HG03095 (cell line): ENCODE measurements at regions not wholly inside any gene's neighbourhood (a gene's known extent, or its start where the extent isn't known, plus 50 kb on each side); places are given as distances from the start of the nearest gene placed in this dataset.

ENCODE experiments used
- ATAC-seq: cut with Tn5 transposase; IDR thresholded peaks from one replicate; pipeline ENCODE4 v1.9.1; 2021; ENCODE audit warnings: moderate library complexity; ENCODE audit not compliant: unreplicated experiment

DNA sequence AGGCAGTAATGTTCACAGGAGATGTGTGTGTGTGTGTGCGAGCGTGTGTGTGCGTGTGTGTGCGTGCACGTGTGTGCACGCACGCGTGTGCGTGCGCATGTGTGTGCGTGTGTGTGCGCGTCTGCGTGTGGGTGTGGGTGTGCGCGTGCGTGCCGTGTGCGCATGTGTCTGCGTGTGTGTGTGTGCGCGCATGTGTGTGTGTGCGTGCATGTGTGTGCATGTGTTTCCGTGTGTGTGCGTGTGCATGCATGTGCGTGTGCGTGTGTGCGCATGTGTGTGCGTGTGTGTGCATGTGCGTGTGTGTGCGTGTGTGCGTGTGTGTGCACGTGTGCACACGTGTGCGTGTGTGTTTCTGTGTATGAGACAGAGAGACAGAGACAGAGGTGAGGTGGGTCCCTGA, 136.0 kb upstream of the CST7 start:
- ATAC-seq = no peak

DNA sequence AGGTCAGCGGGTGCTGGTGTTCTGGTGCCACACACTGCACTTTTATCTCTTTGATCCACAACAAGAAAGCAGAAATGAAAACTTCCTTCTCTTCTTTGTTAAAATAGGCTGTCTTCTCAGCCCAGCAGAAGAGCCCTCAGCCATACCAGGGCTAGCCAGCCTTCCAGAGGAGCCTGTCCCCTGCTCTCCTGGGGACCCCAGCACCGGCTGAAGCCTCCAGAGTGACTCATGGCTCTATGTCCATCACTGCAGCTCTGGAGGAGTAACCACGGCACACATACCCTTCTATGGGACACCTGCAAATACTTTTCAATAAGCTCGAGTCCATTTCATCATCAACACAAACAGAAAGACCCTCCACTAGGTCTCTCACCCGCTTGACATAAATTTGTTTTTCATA, 135.6 kb upstream of the CST7 start:
- no peak for ATAC-seq

DNA sequence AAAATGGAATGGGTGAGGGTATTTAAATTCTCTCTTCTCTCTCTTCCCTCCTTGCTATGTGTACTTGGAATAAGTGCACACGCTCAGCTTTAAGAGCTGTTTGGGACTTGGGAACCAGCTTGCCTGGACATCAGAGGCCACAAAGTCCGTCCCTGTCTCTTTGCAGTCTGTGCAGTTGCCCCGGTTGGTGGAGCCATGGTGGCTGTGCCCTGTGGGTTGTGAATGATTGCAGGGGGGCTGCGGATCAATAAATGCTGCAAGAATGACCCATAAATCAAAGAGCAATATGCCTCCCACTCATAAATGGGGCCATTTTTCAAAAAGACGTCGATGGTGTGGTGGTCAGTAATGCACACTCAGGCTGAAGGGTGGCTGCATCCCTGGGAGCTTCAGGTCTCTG, 135.1 kb upstream of the CST7 start:
- no peak for ATAC-seq

DNA sequence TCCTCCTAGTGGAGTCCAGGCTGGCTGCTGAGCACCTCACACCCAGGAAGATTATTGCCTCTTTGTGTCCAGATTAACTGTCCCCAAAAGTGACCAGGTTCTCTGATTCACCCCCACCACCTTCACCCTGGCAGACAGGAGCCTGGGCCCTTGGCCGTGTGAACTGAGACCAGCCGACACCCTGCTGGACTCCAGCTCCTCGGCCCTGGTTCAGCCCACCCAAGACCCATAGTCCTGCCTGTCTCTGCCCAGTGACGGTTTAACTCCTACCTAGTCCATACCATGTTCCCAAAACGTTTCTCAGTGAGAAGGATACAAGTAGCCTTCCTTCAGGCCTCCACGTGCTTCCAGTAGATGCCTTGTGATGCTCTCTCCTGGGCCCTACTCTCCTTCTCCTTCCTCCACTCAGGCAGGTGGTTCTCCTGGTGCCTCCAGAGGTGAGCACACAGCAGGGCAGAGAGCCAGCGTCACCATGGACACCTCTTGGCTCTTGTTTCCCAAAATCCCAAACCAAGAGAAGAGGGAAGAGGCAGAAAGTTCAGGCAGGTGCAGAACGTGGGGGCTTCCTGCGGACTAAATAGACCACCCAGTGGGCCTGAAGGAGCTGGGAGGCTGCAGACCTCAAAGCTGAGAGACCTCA, 134.4 kb upstream of the CST7 start:
- ATAC-seq = no peak

DNA sequence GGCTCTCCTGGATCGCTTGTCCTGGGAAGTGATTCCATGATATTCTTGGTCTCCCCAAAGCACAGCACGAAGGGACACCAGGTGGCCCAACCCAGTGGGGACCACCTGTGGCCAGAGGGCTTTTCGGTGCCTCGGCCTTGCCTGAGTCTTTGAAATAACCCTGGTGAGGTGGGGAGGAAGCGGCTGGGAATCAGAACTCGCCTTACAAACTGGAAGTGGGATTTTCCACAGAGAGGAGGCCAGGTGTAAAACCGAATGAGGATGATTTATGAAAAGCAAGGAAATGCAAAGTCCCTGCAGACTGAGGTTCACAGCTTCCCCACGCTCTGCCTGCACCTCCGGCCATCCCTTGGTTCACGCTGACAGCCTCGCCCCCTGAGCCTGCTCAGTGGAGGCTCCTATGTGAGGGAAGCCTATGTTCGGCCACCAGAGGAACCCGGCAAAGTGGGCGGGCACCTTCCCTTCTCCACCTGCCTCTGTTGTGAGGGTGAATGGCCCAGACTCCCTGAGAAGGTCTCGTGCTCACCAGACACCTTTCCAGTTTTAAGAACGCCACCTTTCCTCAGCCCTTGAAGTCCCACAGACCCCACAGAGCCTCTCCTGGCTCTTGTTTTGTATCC, 133.8 kb upstream of the CST7 start:
- no peak for ATAC-seq

DNA sequence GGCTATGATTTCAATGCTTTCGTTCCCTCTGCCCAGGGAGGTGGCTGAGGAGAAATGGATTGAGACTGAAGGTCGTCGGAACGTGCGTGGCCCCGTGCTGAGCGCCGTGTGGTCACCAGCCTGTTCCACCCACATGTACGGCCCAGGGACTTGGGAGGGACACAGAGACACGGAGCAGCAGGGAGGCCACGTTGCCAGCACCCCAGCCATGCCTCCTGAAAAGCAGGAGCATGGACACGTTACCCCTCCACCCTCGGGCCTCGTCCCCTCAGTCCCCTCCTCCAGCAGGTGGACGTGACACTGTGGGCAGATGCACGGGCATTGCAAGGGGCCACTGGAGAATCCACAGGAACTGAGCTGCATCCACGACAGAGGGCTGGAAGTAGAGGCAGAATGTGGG, 133.1 kb upstream of the CST7 start:
- ATAC-seq = no peak

DNA sequence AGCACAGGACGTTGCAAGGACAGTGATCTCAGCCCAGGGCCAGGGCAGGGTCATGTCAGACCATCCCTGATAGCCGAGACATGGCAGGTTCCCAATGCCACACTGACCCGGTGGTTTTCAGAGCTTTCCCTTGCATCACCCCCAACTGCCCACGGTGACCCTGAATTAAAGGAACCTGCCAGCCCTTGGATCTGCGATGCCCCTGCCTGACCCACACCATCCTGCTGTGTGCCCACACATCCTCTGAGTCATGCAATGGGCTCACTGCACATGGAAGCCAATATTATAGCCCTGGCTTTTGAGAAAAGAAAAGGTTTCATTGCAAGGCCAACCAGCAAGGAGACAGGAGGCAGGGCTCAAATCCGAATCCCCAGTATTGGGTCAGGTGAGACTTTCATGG, 132.6 kb upstream of the CST7 start:
- no peak for ATAC-seq

DNA sequence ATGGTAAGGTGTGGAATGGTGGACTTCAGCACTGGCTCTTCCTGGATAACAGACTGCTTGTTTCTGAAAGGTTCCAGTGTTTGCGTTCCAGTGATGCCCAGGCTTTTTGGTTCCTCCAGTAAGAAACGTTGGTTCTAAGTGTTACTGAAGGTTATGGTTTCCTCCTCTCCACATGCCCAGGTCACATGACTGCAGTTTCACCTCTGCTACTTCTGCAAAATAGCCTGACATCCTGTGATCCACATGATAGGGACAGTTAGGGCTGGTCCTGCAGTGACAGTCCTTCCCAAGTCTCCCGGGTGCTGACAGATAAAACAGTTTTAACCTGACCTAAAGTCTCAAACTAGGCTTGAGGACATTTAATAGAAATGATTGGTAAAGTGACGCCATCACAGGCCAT, 132.2 kb upstream of the CST7 start:
- ATAC-seq = no peak

DNA sequence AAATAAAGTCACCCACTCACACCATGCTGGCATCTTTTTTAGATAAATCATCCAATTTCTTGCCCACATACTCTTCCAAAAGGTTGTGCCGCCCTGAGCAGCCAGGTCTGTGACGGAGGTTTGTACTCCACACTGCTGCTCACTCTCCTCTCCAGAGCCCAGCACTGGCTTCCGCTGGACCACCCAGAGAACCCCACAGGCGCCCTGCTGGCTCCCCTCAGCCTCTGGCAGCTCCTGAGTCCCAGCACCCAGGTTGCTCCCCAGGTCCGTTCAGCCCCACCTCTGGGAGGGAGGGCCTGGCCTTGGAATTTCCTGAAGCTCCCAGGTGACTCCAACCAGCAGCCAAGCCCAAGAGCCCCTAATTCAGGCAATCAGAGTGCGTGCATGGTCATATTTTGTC, 131.7 kb upstream of the CST7 start:
- ATAC-seq = no peak

DNA sequence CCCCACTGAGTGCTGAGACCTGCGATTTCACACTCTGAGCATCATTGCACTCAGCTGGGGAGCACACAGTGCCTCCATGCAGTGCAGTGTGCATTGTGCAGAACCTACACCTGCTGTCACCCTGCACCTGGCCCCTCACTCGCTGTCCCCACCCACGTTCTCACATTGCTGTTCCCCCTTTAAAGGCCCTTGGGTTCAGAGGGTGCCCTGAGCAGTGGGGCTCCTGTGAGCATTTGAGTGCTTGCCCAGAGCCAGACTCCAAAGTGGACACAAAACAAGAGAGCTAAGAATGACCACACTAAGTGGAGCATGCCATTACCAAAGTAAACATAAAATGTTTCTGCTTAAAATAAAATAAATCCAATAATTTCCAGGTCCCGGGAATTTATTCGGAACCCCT, 131.0 kb upstream of the CST7 start:
- ATAC-seq = no peak

DNA sequence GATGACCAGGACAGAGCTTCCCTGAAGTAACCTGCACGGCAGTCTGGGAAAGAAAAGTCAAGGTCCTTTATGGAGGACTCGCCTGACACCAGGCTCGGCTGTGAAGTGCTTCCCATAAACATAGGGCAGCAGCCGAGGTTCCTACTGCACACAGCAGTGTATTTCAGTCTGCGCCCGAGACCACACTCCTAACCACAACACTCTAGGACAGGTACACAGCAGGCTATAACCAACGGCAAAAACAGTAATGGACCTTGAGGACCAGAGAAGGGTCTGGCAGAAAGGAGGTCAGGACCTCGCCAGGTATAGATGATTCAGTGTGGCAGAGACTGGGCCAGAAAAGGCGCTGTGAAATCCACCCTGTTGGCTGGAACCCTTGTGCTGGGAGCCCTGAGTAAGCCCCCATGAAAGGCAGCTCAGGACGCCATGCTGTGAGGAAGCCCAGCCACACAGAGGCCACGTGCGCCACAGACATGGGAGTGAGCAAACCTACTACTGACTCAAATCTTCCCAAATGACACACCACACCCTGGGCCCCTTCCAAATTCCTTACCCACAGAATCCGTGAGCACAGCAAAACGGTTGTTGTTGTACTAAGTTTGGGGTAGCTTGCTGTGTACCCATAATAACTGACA, 129.6 kb upstream of the CST7 start:
- no peak for ATAC-seq

DNA sequence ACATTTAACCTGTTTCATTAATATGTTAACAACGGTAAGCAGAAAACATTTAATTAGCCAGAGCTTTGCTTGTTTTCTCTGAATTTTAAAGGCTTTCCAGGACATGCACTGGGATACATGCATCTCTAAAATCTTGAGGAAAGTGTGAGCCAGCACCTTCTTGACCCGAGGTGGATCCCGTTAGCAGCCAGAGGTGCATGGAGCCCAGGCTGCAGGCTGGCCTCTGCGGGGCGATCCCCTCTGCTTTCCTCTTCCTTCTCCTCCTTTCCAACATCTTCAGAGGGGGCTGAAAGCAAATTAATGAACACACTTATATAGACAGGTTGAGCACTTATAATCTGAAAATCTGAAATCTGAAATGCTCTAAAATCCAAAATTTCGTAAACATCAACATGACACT, 128.7 kb upstream of the CST7 start:
- no peak for ATAC-seq

DNA sequence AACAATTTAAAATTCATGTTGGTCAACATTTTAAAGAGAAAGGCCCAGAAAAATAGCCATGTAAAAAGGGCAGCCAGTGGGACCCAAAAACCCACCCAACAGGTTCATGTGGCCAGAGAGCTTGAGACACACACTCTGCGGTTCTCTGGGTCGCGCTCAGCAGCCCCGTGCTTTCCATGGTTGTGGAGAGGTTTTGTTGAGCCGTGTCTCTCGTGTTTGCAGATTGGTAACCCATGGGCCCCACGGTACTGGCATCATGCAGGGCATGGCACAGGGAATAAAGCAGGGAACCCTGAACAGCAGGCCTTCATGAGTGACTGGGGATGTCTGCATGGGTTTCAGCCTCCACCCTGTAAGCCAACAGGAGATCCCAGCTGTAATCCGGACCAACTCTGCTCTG, 127.7 kb upstream of the CST7 start:
- ATAC-seq = no peak

DNA sequence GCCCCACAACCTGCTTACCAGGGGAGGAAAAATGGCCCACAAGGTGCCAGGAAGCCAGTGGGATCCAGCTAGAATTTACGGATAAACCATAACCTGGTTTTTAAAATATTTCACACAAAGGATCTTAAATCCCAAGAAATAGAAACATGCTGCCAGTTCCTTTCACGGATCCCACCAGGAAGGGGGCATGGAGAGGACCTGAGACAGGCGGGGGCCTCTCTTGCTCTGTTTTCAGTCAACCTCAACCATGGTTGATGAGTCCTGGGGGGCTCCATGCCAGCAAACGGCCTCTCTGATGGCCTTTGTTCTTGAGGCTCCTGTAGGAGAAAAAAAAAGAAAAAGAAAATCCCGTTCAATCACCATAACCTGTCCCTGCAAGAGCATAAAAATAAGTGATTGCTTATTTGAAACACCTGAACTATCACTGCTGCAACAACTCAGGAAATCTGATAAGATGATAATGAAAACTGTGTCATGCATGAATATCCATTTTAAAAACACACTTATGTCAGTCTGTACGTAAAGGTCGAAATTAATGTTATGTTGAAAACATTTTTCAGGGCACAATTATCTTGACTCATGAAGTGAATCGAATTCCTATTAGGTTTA, 125.8 kb upstream of the CST7 start:
- ATAC-seq = no peak

DNA sequence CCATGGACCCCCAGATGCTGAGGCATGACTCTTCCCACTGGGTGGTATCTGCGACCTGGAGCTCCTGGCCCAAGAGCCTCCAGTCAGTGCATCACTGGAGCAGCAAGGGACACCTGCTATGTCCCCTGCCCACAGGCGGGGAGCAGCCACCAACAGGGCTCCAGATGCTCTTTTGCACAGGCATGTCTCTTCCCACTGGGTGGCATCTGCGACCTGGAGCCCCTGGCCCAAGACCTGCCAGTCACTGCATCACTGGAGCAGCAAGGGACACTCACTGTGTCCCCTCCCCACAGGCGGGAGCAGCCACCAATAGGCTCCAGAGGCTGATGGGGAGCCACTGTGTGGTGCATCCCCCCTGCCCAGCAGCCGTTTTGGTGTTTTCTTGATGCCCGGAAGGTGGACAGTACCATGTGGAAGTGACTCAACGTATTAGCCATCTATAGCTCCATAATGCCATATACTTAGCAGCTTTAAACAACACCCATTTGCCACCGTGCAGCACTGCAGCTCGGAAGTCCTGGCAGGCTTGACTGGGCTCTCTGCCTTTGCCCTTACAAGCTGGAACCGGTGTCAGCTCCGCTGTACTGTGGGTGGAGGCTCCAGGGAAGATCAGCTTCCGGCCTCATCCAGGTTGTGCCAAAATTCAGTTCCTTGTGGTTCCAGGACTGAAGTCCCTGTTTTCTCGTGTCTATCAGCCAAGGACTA, 124.9 kb upstream of the CST7 start:
- no peak for ATAC-seq

DNA sequence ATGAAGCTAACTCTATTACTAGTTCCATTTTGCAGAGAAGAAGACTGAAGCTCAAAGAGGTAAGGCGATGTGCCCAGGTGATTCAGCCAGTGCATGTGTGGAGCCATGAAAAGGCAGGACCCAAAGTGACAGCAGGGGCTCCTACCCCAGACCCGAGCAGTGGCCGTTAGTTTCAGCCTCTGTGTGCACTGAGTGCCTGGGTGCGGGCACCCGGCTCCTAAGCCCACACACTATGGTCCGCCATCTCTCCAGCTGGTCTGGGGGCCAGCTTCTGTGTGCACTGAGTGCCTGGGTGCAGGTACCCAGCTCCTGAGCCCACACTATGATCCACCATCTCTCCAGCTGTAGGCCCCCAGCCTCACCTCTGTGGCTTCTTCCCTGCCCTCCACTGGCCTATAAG, 123.5 kb upstream of the CST7 start:
- no peak for ATAC-seq

DNA sequence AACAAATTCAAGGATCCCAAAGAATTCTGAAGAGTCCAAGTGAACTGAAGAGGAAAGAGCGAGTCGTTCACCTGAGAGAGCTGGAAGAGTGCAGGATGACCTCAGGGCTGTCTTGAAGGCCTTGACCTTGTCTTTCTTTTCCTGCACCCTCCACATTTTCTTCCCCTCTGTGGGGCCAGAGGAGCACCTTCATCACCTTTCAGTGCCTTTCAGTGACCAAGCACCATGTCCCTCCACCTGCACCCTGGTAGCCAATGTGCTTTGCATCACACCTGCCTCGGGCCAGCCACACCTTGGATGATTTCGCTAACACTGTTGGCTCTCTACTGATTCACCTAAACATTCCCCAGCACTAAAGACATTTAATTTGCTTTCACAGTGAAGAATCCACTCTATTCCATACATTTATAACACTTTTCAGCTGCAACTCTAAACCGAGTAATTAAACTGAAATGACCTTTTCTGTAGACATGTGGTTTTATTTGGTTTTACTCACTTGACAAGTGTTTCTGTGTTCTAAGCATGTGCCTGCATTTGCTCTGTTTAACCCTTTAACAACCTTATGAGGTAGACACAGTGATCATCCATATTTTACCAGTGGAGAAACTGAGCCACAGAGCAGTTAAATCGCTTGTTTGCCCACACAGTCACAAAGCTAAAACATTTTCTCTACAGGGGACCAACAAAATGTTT, 121.3 kb upstream of the CST7 start:
- no peak for ATAC-seq

DNA sequence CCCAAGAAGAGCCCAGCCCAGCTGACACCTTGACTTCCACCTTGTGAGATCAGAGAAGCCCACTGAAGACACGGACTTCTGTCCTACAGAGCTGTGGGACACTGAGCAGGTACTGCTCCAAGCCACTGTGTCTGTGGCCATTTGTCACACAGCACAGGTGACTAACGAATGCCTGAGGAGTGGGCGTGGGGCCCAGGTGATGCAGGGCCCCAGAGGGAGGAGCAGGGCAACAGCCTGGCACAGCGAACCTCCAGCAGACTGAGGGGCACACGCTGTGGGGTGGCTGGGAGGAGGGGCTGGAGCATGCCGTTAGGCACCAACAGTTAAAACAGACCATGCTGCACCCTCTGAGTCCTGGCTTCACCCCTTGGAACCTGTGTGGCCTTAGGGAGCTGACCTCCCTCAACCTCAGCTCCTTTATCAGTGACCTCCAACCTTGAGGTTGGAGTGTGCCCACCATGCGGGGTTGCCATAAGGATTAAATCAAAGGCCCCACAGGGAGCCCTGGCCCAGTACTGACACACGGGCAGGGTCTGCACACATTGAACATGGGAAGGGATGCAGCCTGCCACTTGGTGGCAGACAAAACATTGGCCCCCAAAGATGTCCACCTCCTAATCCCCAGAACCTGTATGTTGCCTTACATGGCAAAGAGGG, 119.9 kb upstream of the CST7 start:
- ATAC-seq = no peak

DNA sequence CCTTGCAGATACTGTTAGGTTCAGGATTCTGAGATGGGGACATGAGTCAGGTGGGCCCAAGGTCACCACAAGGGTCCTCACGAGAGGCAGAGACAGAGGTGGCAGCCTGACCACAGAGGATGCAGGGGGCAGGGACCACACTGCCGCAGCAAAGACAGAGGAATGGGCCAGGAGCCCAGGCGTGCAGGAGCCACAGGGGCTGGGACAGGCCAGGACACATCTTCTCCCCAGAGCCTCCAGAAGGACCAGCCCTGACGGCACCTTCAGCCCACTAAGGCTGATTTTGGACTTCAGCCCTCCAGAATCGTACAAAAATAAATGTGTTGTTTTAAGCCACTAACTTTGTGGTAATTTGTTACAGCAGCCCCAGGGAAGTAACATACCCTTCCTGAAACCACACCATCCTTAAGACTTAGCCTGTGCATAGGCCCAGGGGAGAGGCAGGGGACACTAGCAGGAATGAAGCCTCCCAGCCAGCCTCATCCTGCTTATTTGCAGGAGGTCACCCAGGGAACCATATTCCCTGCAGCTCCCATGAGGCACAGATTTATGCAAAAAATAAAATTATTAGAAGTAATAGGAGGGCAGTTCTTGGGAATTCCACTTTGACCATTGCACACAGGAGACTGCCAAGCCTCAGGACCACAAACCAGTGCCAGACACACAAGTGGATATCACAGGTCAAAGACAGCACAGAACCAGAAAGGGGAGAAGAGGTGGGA, 119.3 kb upstream of the CST7 start:
- no peak for ATAC-seq

DNA sequence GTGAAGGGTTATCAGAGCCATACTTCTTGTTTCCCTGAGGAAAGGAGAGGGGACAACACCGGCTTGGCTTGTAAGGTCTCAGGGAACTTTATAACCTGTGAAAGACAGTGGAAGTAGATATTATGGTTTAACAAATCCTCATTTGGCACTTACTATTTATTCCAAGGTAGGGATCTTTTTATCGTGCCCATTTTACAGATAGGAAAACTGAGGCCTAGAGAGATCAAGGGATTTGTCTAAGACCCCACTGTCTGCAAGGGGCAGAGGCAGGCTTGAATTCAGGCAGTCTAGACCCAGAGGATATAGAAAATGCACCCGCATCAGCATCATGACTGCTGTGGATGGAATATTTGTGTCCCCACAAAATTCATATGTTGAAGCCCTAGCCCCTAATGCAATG, 118.4 kb upstream of the CST7 start:
- ATAC-seq = no peak
